Endothelial cell (in vitro differentiated cells): ENCODE measurements at regions not wholly inside any gene's neighbourhood (a gene's known extent, or its start where the extent isn't known, plus 50 kb on each side); places are given as distances from the start of the nearest gene placed in this dataset.
"Not testable (repeated sequence)": the region's sequence is repeated elsewhere in the genome, so short reads cannot be mapped to it uniquely, and the experiment has no call there.

ENCODE experiments used
- DNase-seq: peaks from one replicate; pipeline ENCODE4 v3.0.0; 2021; ENCODE audit warnings: low spot score
- H3K27ac Mint-ChIP-seq: one replicate; pipeline ENCODE4 v1.8.0; 2021; ENCODE audit warnings: mixed read lengths, inconsistent platforms; ENCODE audit not compliant: unreplicated experiment
- H3K27me3 Mint-ChIP-seq: one replicate; pipeline ENCODE4 v1.8.0; 2021; ENCODE audit warnings: mild to moderate bottlenecking, moderate library complexity, mixed read lengths, inconsistent platforms; ENCODE audit not compliant: unreplicated experiment
- H3K36me3 Mint-ChIP-seq: one replicate; pipeline ENCODE4 v1.8.0; 2021; ENCODE audit warnings: mild to moderate bottlenecking, low read depth, mixed read lengths, inconsistent platforms; ENCODE audit not compliant: unreplicated experiment
- H3K4me1 Mint-ChIP-seq: one replicate; pipeline ENCODE4 v1.8.0; 2021; ENCODE audit warnings: mild to moderate bottlenecking, mixed read lengths, inconsistent platforms; ENCODE audit not compliant: unreplicated experiment
- H3K4me3 Mint-ChIP-seq: one replicate; pipeline ENCODE4 v1.8.0; 2021; ENCODE audit warnings: mild to moderate bottlenecking, mixed read lengths, inconsistent platforms; ENCODE audit not compliant: unreplicated experiment
- H3K9me3 Mint-ChIP-seq: one replicate; pipeline ENCODE4 v1.8.0; 2021; ENCODE audit warnings: mixed read lengths, inconsistent platforms; ENCODE audit not compliant: unreplicated experiment
- TF ChIP-seq, protein P1 (sequence below): fragments of 200-600 bp; sonication (generic); IDR thresholded peaks from one replicate; pipeline ENCODE4 v1.5.0; 2021; ENCODE audit warnings: antibody characterized with exemption; ENCODE audit not compliant: unreplicated experiment

DNA sequence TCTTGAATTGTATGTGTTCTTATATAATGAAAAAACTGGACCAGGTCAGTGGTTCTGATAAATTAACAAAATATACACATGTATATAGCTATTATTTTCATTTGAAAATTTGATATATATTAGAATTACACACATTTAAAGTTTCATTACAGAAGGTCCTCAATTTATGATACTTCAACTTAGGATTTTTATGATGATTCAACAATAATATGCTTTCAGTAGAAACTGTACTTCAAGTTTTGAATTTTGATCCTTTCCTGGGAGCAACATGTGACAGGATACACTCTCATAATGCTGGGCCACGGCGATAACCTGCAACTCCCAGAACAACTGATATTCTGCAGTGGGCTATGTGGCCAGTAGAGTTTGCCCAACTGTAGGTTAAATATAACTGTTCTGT lies 344.7 kb downstream of the TAF11L14 start:
- DNase-seq = no peak
- TF ChIP-seq, protein P1, sequence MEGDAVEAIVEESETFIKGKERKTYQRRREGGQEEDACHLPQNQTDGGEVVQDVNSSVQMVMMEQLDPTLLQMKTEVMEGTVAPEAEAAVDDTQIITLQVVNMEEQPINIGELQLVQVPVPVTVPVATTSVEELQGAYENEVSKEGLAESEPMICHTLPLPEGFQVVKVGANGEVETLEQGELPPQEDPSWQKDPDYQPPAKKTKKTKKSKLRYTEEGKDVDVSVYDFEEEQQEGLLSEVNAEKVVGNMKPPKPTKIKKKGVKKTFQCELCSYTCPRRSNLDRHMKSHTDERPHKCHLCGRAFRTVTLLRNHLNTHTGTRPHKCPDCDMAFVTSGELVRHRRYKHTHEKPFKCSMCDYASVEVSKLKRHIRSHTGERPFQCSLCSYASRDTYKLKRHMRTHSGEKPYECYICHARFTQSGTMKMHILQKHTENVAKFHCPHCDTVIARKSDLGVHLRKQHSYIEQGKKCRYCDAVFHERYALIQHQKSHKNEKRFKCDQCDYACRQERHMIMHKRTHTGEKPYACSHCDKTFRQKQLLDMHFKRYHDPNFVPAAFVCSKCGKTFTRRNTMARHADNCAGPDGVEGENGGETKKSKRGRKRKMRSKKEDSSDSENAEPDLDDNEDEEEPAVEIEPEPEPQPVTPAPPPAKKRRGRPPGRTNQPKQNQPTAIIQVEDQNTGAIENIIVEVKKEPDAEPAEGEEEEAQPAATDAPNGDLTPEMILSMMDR = no peak

DNA sequence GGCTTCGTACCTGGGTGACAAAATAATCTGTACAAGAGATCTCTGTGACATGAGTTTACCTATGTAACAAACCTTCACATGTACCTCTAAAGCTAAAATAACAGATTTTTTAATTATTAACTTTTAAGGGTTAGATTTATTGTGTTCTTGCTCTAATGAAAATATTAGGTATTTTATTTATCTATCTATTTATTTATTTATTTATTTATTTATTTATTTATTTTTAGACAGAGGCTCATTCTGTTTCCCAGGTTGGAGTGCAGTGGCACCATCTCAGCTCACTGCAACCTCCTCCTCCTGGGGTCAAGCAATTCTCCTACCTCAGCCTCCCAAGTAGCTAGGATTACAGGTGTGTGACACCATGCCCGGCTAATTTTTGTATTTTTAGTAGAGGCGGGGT lies 348.4 kb downstream of the TAF11L14 start:
- not testable (repeated sequence) for H3K36me3 Mint-ChIP-seq, H3K27ac Mint-ChIP-seq, H3K9me3 Mint-ChIP-seq, H3K4me1 Mint-ChIP-seq, DNase-seq, H3K4me3 Mint-ChIP-seq, H3K27me3 Mint-ChIP-seq

More for the DNA sequence above, 344.7 kb downstream of the TAF11L14 start:
- Mint-ChIP-seq H3K4me3 (no peak overlapping the region), H3K9me3 (no peaks in the 10 kb centered on the region), H3K27ac (no peak overlapping the region), H3K36me3 (no peaks in the 10 kb centered on the region), H3K27me3 (no peaks in the 10 kb centered on the region), H3K4me1 (no peaks in the 10 kb centered on the region)

DNA sequence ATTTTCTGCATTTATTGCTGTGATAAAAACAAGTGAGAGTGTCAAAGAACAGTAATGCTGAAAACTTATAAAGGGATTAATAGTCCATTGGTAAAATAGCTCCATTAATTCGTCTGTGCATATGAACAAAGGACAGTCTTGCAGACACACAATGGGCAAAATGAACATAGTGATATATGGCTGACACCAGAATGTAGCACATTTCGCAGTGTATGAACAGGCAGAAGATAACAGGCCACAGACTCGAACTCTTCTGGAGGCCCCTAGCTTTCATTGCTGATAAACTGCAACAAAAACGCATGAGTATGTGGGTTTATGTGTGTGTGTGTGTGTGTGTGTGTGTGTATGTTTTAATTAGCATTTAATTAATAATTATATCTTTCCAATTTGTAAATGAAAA lies 354.8 kb downstream of the TAF11L14 start:
- TF ChIP-seq, protein P1 = no peak
- no peak overlapping the region for H3K27ac Mint-ChIP-seq
- no peak for DNase-seq
- no peaks in the 10 kb centered on the region for H3K27me3 Mint-ChIP-seq
- no peaks in the 10 kb centered on the region for H3K4me1 Mint-ChIP-seq
- H3K9me3 Mint-ChIP-seq = no peaks in the 10 kb centered on the region
- no peaks in the 10 kb centered on the region for H3K36me3 Mint-ChIP-seq
- no peak overlapping the region for H3K4me3 Mint-ChIP-seq

DNA sequence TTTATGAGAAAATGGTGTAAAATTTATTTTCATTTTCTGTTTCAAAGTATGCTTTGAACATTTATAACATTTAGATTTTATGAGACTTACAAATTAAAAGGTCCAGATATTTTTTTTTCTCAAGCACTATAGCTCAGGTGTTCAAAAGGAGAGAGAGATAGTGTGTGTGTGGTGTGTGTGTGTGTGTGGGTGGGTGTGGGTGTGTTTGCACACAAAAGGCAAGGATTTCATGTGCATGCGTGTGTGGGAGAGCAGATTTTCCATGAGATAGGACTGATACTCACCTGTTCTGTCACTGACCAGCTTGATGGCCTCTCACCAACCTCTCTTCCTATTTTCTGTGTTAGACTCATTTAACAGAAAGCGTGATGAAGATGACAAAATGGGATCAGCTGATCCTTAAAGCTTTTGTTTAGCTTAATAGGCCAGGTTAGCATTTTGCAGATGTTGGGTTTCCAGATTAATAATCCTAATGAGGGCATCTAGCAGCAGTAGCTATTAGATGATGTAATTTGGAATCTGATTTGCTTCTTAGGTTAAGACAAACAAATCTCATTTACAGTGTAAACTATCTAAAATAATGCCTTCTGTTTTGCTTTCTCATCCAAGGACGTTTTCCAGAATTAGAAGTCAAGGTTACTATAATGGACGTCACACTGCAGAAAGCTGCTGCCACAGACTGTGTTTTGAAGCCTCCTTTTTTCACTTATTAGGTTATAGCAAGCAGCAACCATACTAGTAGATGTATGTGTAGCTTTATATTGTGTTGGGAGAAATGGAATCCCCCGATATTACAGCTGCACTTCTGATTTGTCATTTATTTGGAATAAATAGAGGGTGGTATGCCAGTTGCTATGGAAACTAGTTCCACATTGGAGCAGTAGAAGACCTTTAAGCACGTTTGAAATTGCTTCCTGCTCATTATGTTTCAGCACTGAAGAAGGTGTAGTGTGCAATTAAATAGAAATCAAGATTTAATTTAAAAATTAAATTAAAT lies 355.6 kb downstream of the TAF11L14 start:
- TF ChIP-seq, protein P1 = no peak

DNA sequence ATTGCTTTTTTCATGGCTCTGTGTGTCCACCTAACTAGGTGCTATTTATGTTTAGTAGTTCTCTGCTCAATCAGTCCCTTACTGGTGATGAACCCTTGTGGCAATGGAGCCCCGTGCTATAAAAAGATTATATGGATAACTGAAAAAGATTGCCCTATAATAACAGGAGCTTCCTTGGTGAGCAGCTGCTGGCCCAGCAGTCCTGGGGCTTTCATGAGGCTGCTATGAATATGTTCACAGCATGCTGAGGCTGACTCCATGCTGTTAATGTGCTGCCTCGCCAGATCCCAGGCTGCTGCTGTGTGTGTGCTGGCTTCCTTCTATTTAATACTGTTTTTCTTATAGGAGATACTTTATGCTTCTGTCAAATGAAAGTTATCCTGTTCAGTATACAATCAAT lies 357.5 kb downstream of the TAF11L14 start:
- DNase-seq = no peak
- Mint-ChIP-seq H3K4me1 (no peaks in the 10 kb centered on the region), H3K27me3 (no peaks in the 10 kb centered on the region), H3K36me3 (no peaks in the 10 kb centered on the region), H3K9me3 (no peaks in the 10 kb centered on the region), H3K4me3 (no peak overlapping the region), H3K27ac (no peak overlapping the region)
- TF ChIP-seq, protein P1 = no peak

More for the DNA sequence above, 355.6 kb downstream of the TAF11L14 start:
- no peak for DNase-seq
- no peaks in the 10 kb centered on the region for H3K4me1 Mint-ChIP-seq
- no peaks in the 10 kb centered on the region for H3K36me3 Mint-ChIP-seq
- no peaks in the 10 kb centered on the region for H3K9me3 Mint-ChIP-seq
- no peak overlapping the region for H3K27ac Mint-ChIP-seq
- H3K4me3 Mint-ChIP-seq = no peak overlapping the region
- no peaks in the 10 kb centered on the region for H3K27me3 Mint-ChIP-seq
